ENCODE measurements at regions not wholly inside any gene's neighbourhood (a gene's known extent, or its start where the extent isn't known, plus 50 kb on each side); places are given as distances from the start of the nearest gene placed in this dataset.

DNA sequence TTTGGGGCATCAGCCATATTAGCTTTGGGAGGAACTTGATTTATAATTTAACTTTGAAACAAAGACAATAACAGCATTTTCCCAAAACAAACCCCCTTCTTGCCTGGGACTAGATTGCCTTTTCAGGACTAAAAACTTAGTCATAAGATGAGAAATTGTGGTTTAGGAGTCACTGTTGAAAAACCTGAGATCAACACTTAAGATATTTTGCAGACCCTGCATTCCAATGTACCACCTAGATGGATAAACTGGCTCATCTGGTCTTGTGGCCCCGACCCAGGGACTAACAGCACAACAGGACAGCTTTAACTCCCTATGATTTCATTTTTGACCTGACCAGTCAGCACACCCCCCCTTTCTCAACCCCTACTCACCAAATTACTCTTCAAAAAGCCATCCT is 1165.4 kb downstream of the XPNPEP1 start:
- no peak for DNase-seq (ENCODE audit: low read depth)
- TF ChIP-seq, protein P1, sequence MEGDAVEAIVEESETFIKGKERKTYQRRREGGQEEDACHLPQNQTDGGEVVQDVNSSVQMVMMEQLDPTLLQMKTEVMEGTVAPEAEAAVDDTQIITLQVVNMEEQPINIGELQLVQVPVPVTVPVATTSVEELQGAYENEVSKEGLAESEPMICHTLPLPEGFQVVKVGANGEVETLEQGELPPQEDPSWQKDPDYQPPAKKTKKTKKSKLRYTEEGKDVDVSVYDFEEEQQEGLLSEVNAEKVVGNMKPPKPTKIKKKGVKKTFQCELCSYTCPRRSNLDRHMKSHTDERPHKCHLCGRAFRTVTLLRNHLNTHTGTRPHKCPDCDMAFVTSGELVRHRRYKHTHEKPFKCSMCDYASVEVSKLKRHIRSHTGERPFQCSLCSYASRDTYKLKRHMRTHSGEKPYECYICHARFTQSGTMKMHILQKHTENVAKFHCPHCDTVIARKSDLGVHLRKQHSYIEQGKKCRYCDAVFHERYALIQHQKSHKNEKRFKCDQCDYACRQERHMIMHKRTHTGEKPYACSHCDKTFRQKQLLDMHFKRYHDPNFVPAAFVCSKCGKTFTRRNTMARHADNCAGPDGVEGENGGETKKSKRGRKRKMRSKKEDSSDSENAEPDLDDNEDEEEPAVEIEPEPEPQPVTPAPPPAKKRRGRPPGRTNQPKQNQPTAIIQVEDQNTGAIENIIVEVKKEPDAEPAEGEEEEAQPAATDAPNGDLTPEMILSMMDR (conservative IDR thresholded peaks at IDR 0.05; ENCODE audit: low read depth, low read length) = no peak
- no peak overlapping the region for H3K4me3 ChIP-seq (ENCODE audit: low read depth, low read length)

- no peak overlapping the region for H3K4me3 ChIP-seq (ENCODE audit: low read depth, low read length)
- TF ChIP-seq, protein P1 (conservative IDR thresholded peaks at IDR 0.05; ENCODE audit: low read depth, low read length) = no peak
- DNase-seq (ENCODE audit: low read depth) = no peak
Observed at GRCh38 chr10:108755646-108756045, 1167.7 kb downstream of the XPNPEP1 start.

GRCh38 chr10:108753326-108753725 is 1170.0 kb downstream of the XPNPEP1 start:
- TF ChIP-seq, protein P1 (conservative IDR thresholded peaks at IDR 0.05; ENCODE audit: low read depth, low read length) = no peak
- no peak overlapping the region for H3K4me3 ChIP-seq (ENCODE audit: low read depth, low read length)
- no peak for DNase-seq (ENCODE audit: low read depth)

DNA sequence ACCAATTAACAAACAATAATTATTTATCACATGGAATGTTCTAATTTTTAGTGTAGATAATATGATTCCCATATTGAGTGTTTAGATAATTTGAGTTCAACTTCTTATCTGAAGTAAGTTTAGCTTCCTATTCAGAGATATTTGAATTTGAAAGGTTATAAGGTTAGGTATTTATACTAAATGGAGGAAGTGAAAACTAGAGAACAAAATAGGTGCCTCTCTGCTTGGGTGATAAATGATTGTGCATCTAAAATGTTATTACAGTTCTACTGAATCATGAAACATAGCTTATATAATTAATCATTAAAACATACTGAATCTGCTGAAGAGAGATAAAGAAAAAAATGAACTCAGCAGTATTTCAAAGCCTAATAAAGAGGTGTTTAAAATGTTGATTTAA is 1174.3 kb downstream of the XPNPEP1 start:
- no peak for DNase-seq (ENCODE audit: low read depth)
- H3K4me3 ChIP-seq (ENCODE audit: low read depth, low read length) = no peak overlapping the region
- TF ChIP-seq, protein P1 (conservative IDR thresholded peaks at IDR 0.05; ENCODE audit: low read depth, low read length) = no peak

DNA sequence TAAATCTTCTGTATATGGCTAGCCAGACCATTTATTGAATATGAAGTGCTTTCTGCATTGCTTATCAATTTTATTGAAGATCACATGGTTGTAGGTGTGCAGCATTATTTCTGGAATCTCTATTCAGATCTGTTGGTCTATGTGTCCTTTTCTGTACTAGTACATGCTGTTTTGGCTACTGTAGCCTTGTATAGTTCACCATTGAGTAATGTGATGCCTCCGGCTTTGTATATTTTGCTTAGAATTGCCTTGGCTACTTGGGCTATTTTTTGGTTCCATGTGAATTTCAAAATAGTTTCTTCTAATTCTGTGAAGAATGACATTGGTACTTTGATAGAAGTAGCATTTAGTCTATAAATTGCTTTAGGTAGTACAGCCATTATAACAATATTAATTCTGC is 1187.2 kb downstream of the XPNPEP1 start:
- TF ChIP-seq, protein P1 (conservative IDR thresholded peaks at IDR 0.05; ENCODE audit: low read depth, low read length) = no peak
- H3K4me3 ChIP-seq (ENCODE audit: low read depth, low read length) = no peak overlapping the region
- DNase-seq (ENCODE audit: low read depth) = peak; percentile 69

DNA sequence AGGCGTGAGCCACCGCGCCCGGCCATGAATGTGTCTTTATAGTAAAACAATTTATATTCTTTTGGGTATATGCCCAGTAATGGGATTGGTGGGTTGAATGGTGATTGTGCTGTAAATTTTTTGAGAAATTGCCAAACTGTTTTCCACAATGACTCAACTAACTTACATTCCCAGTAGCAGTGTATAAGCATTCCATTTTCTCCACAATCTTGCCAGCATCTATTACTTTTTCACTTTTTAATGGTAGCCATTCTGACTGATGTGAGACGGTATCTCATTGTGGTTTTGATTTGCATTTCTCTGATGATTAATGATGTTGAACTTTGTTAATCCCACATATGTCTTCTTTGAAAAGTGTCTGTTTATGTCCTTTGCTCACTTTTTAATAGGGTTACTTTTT is 1187.9 kb downstream of the XPNPEP1 start:
- TF ChIP-seq, protein P1 (conservative IDR thresholded peaks at IDR 0.05; ENCODE audit: low read depth, low read length) = no peak
- DNase-seq (ENCODE audit: low read depth) = peak; percentile 84
- no peak overlapping the region for H3K4me3 ChIP-seq (ENCODE audit: low read depth, low read length)

DNA sequence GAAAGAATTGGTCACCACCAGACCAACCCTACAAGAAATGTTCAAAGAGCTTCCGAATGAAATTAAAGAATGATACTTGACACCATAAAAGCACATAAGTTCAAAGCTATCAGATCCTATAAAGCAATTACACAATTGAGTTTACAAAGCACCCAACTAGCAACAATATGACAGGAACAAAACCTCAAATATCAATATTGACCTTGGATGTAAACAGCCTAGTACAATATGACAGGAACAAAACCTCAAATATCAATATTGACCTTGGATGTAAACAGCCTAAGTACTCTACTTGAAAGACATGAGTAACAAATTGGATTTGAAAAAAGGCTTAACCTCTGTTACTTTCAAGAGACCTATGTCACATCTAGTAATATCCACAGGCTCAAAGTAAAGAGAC is 1201.4 kb downstream of the XPNPEP1 start:
- TF ChIP-seq, protein P1 (conservative IDR thresholded peaks at IDR 0.05; ENCODE audit: low read depth, low read length) = no peak
- DNase-seq (ENCODE audit: low read depth) = no peak
- no peak overlapping the region for H3K4me3 ChIP-seq (ENCODE audit: low read depth, low read length)
